ENCODE measurements at regions not wholly inside any gene's neighbourhood (a gene's known extent, or its start where the extent isn't known, plus 50 kb on each side); places are given as distances from the start of the nearest gene placed in this dataset.

- no peak for TF ChIP-seq CTCF (IDR thresholded peaks at IDR 0.05)
- no peak for TF ChIP-seq POLR2A (IDR thresholded peaks at IDR 0.05)
- no peaks in the 10 kb centered on the region for H3K4me1 ChIP-seq
- no peak for DNase-seq
- H3K27ac ChIP-seq, result peak overlapping the region in 2 of 4 donors; percentile 10 to 31
- peak overlapping the region in 1 of 4 donors; percentile 38 for H3K4me3 ChIP-seq
- no peaks in the 10 kb centered on the region for H3K36me3 ChIP-seq
- WGBS, 2 donors, result 33 to 41% methylated on average over 7 of the region's 7 CpGs
- H3K27me3 ChIP-seq, result no peaks in the 10 kb centered on the region
- intact Hi-C loops (cut with DNase I), result no loop called here
- H3K9me3 ChIP-seq, result no peaks in the 10 kb centered on the region
Measured at GRCh38 chr21:28111151-28111619, 881.5 kb downstream of the LTN1 start.

DNA sequence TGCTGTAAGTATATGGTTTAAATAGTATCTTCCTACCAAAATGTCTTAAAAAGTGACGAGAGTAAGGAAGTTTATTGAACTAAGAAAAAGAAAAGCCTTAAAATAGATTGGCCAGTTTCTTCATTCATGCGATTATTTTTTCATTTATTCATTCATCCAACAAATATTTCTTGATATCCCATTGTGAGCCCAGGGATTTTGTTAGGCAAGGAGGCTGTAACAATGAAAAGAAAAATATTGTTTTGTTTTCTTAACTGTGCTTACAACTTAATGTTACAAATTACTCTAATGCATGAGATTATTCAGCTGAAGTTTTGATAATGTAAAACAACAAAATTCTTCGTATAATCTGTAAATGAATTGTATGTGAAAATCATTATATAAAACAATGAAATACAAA lies 882.0 kb downstream of the LTN1 start:
- 56 to 64% methylated on average over 3 of the region's 3 CpGs for WGBS, 2 donors
- intact Hi-C loops (cut with DNase I), result no loop called here
- no peaks in the 10 kb centered on the region for H3K36me3 ChIP-seq
- H3K27me3 ChIP-seq, result no peaks in the 10 kb centered on the region
- H3K4me3 ChIP-seq, result no peak overlapping the region
- no peaks in the 10 kb centered on the region for H3K4me1 ChIP-seq
- TF ChIP-seq POLR2A (IDR thresholded peaks at IDR 0.05) (no peak), CTCF (IDR thresholded peaks at IDR 0.05) (no peak)
- peak overlapping the region in 2 of 4 donors; percentile 10 to 31 for H3K27ac ChIP-seq
- no peaks in the 10 kb centered on the region for H3K9me3 ChIP-seq
- no peak for DNase-seq

DNA sequence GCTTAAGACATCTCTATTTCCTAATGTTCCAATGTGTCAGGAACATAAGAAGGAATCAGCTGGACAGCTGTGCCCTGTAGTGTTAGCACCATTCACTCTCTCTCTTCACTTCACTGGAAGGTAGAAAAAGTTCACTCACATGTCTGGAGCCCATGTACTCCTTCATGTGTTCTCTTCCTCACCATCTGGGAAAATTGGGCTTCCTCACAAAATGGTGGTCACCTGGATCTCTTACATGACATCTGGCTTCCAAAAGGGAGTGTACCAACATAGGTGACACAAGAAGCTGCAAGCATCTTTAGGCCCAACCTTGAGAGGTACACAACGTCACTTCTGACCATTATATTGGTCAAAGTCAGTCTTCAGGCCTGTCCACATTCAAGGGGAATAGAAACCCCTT lies 882.6 kb downstream of the LTN1 start:
- WGBS, 2 donors, result 65 to 85% methylated on average over 1 of the region's 1 CpG
- H3K27me3 ChIP-seq, result no peaks in the 10 kb centered on the region
- H3K36me3 ChIP-seq, result no peaks in the 10 kb centered on the region
- no peak for DNase-seq
- H3K4me1 ChIP-seq, result no peaks in the 10 kb centered on the region
- TF ChIP-seq CTCF (IDR thresholded peaks at IDR 0.05), result no peak
- no peaks in the 10 kb centered on the region for H3K9me3 ChIP-seq
- intact Hi-C loops (cut with DNase I), result no loop called here
- H3K4me3 ChIP-seq, result no peak overlapping the region
- H3K27ac ChIP-seq, result peak overlapping the region in 3 of 4 donors; percentile 25 to 45 (median 31)

GRCh38 chr21:28106370-28106890 lies 886.2 kb downstream of the LTN1 start:
- WGBS, 2 donors, result 58 to 64% methylated on average over 3 of the region's 3 CpGs
- Histone ChIP-seq H3K9me3 (no peaks in the 10 kb centered on the region), H3K36me3 (no peaks in the 10 kb centered on the region), H3K27me3 (no peaks in the 10 kb centered on the region), H3K4me3 (no peak overlapping the region), H3K27ac (no peak overlapping the region), H3K4me1 (no peaks in the 10 kb centered on the region)
- intact Hi-C loops (cut with DNase I), result no loop called here
- no peak for DNase-seq
- no peak for TF ChIP-seq POLR2A (IDR thresholded peaks at IDR 0.05)
- TF ChIP-seq CTCF (IDR thresholded peaks at IDR 0.05), result no peak

DNA sequence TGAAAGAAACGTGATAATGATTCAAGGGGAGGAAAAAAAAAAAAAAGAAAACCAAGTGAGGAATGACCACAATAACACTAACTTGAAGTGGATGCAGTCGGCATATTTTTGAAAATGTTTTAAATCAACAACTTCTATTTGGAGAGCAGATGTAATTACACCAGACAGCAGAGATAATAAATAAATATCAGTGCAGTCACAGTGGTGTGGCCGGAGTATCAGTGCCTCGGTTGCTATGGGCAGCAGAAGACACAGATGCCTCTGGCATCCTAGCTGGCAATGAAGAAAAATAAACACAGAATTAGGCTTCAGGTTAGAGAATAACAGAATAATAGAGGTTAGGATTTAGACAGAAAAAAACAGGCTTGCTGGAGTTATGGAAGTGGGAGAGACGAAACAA lies 888.3 kb downstream of the LTN1 start:
- Histone ChIP-seq H3K4me3 (no peak overlapping the region), H3K27ac (no peak overlapping the region), H3K4me1 (no peaks in the 10 kb centered on the region), H3K36me3 (no peaks in the 10 kb centered on the region), H3K27me3 (no peaks in the 10 kb centered on the region), H3K9me3 (no peaks in the 10 kb centered on the region)
- no peak for DNase-seq
- WGBS, 2 donors, result 50 to 64% methylated on average over 5 of the region's 5 CpGs
- TF ChIP-seq POLR2A (IDR thresholded peaks at IDR 0.05) (no peak), CTCF (IDR thresholded peaks at IDR 0.05) (no peak)
- intact Hi-C loops (cut with DNase I), result no loop called here
